Ishikawa (cell line): ENCODE measurements at regions not wholly inside any gene's neighbourhood (a gene's known extent, or its start where the extent isn't known, plus 50 kb on each side); places are given as distances from the start of the nearest gene placed in this dataset.

Source experiments
- CEBPB ChIP-seq: IDR thresholded peaks from 2 replicates; pipeline ENCODE4 v1.6.1; 2012
- CREB1 ChIP-seq: IDR thresholded peaks from 2 replicates; pipeline ENCODE4 v1.6.1; 2012; ENCODE audit warnings: low read depth
- EGR1 ChIP-seq: IDR thresholded peaks from 2 replicates; pipeline ENCODE4 v1.6.1; 2012
- EP300 ChIP-seq: IDR thresholded peaks from 2 replicates; pipeline ENCODE4 v1.6.1; 2012; ENCODE audit warnings: borderline replicate concordance
- FOXM1 ChIP-seq: IDR thresholded peaks from 2 replicates; pipeline ENCODE4 v1.6.1; 2012; ENCODE audit warnings: low read depth, borderline replicate concordance
- RAD21 ChIP-seq: IDR thresholded peaks from 2 replicates; pipeline ENCODE4 v1.6.1; 2012; ENCODE audit warnings: low read depth
- TAF1 ChIP-seq: IDR thresholded peaks from 2 replicates; pipeline ENCODE4 v1.6.1; 2012; ENCODE audit warnings: low read depth, mild to moderate bottlenecking
- TCF12 ChIP-seq: IDR thresholded peaks from 2 replicates; pipeline ENCODE4 v1.6.1; 2012; ENCODE audit warnings: low read depth
- TEAD4 ChIP-seq: IDR thresholded peaks from 2 replicates; pipeline ENCODE4 v1.6.1; 2012
- TF ChIP-seq, protein P1 (sequence below): IDR thresholded peaks from 2 replicates; pipeline ENCODE4 v1.6.1; 2012
- TF ChIP-seq, protein P2 (sequence below): IDR thresholded peaks from 2 replicates; pipeline ENCODE4 v1.6.1; 2012; ENCODE audit warnings: low read depth, mild to moderate bottlenecking
- TF ChIP-seq, protein P3 (sequence below): IDR thresholded peaks from 2 replicates; pipeline ENCODE4 v1.6.1; 2012

DNA sequence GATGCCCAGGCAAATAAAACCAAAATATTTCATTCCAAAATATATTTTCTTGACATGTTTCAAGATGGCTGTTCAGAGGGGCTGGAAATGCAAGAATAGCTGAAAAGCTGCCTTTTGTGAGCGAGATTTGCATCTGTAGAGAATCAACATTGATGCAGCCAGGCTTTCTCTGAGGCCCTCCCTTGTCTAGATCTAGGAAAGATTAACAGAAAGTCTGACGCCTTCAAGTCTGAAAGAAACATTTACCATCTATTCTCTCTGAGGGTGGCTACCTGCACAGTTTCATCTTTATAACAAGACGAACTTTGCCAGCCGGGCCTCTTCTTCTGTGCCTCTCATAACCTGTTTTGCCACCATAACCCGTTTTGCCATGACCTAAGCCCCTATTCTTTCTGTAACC, 170.2 kb downstream of the AKR1D1 start:
- TF ChIP-seq, protein P1, sequence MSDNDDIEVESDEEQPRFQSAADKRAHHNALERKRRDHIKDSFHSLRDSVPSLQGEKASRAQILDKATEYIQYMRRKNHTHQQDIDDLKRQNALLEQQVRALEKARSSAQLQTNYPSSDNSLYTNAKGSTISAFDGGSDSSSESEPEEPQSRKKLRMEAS = no peak
- TF ChIP-seq, protein P2, sequence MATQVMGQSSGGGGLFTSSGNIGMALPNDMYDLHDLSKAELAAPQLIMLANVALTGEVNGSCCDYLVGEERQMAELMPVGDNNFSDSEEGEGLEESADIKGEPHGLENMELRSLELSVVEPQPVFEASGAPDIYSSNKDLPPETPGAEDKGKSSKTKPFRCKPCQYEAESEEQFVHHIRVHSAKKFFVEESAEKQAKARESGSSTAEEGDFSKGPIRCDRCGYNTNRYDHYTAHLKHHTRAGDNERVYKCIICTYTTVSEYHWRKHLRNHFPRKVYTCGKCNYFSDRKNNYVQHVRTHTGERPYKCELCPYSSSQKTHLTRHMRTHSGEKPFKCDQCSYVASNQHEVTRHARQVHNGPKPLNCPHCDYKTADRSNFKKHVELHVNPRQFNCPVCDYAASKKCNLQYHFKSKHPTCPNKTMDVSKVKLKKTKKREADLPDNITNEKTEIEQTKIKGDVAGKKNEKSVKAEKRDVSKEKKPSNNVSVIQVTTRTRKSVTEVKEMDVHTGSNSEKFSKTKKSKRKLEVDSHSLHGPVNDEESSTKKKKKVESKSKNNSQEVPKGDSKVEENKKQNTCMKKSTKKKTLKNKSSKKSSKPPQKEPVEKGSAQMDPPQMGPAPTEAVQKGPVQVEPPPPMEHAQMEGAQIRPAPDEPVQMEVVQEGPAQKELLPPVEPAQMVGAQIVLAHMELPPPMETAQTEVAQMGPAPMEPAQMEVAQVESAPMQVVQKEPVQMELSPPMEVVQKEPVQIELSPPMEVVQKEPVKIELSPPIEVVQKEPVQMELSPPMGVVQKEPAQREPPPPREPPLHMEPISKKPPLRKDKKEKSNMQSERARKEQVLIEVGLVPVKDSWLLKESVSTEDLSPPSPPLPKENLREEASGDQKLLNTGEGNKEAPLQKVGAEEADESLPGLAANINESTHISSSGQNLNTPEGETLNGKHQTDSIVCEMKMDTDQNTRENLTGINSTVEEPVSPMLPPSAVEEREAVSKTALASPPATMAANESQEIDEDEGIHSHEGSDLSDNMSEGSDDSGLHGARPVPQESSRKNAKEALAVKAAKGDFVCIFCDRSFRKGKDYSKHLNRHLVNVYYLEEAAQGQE = no peak
- no peak for TF ChIP-seq FOXM1
- TF ChIP-seq TAF1 = no peak
- TF ChIP-seq TEAD4 = no peak
- no peak for TF ChIP-seq RAD21
- no peak for TF ChIP-seq EP300
- TF ChIP-seq CREB1 = no peak
- no peak for TF ChIP-seq EGR1
- no peak for TF ChIP-seq CEBPB
- TF ChIP-seq TCF12 = no peak
- TF ChIP-seq, protein P3, sequence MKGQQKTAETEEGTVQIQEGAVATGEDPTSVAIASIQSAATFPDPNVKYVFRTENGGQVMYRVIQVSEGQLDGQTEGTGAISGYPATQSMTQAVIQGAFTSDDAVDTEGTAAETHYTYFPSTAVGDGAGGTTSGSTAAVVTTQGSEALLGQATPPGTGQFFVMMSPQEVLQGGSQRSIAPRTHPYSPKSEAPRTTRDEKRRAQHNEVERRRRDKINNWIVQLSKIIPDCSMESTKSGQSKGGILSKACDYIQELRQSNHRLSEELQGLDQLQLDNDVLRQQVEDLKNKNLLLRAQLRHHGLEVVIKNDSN = no peak
